NCI-H345 (cell line): ENCODE measurements at regions not wholly inside any gene's neighbourhood (a gene's known extent, or its start where the extent isn't known, plus 50 kb on each side); places are given as distances from the start of the nearest gene placed in this dataset.

Experiments used
- DNase-seq: peaks from one replicate; lab custom pipeline; 2025; lab: John Stamatoyannopoulos, UW

DNA sequence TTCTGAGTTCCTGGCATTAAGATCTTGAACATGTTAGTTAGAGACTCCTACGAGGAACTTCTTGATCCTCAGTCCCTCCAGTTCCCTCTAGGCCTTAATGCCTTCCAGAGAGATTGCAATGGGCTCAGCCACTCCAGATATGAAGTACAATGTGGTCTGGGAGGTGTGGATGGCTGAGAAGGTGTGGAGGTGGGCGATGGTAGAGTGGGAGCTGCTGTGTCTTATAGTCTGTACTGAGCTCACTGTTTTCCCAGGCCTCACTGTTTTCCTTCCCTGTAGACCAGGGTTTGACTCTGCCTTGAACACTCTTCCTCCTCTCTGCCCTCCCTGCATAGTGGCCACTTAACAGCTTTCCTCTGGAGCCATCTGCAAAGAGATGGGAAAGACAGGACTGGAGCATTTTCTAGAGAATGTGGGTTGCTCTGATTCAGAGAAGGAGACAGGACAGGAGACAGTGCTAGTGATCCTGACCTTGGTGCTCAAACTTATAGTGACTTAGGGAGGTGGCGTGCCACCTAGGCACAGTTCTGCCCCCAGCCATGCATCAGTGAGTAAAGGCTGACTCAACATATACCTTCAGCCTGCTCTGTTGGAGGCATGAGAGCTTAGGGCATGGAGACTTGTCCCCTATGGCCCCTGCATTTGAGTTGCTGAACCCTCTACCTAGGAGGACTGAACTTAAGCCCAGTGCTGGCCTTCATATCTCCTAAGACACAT, 129.7 kb downstream of the TDRD15 start:
- DNase-seq: no peak

DNA sequence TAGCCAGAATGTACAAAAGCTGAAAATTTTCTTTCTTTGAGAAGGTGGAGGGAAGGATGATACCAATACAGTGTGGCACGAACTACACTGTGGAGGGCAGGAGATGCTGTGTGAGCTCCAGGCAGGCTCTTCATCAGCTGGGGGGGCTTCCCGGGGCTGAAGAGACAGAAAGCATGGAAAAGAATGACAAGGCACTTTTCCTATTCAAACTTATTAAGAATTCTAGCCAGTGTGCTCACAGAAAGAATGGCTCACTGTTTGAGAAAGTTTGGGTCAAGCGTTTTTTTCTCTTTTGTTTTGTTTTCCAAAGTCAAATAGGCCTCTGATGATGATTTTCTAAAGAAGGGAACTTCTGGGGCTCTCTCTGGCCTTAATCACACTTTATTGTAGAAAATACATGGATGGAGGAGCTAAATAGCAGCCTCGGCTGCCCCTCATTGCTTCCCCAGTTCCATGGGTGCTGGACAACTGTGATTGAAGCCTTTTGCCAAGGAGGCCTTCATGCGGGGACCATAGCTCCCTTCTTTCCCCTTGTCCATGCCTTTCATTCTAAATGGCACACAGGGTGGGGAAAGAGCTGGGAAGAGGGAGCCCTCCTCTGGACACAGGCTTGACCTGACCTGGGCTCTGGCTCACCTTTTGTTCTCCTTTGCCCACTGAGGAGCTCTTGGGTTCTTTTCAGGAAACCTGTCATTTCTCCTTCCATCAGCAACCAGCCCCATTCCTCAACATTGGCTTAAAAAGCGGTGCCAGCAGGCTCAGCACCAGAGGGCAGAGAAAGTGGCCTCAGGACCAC, 130.6 kb downstream of the TDRD15 start:
- no peak for DNase-seq

DNA sequence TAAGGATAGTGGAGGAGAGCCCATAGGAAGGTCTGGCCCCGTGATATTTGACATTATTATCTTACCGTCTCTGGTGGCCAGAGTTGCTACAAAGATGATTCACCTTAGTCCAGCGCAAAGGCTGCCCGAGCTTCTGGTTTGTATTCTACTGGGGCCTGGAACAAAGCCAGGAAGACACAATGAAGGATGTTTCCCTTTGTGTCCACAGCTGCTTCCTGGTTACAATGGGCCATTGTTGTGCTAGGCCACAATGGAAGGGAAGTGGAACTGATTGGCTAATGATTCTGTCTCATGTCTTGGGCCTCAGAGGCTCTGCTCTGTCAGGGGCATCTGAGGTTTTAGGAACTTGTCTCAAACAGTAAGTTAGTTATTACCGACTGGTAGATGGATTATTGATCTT, 132.2 kb downstream of the TDRD15 start:
- DNase-seq: peak; percentile 82

DNA sequence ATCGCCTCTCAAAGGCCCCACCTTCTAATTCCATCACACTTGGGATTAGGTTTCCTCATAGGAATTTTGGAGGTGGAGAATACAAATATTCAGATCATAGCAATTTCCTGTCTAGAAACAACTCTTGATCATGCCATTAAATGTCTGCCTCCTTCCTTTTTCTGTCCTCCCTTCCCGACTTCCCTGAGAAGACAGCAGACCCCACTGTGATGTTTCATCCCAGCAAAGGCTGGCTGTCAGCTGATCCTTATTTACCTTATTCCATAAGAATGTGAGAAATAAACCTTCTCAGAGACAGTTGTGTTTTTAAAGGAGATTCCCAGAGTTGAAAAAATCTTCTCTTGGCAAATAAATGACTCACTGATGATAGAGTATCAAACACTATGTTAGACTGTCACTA, 133.9 kb downstream of the TDRD15 start:
- DNase-seq: no peak

DNA sequence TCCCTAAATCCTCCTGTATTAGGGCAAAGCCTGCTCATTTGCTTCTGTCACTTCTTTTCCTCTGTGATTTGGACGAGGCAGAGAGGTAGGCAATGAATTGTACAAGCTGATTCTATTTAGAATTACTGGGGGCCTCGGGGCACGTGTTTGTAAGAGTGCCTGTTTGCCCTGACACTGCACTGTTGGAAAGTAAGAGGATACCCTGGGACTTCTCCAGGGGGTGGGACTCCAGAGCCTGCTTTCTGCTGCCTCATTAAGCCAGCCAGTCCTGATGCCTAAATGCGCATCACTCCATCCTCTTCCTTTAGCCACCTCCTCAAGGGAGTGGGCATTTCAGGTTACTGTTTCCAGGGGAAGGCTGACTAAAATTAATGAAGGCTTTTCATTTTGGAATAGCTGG, 134.3 kb downstream of the TDRD15 start:
- no peak for DNase-seq

DNA sequence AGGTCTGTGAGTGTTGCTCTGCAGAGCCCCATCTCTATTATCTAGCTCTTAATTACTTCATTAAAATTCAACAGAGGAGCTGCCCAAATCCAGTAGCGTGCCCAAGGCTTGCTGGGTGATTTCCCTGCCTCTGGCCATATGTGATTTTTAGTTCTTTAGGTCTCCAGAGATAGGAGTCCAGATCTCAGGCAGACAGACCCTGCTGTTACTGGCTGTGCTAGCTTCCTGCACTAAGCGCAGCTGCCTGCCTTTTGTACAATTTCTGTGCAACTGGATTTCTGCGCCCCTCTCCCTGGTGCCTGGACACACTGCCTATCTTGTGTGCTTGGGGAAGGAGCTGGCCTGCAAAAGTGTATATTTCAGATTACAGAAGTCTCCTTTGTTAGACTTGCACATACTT, 136.5 kb downstream of the TDRD15 start:
- DNase-seq: no peak

DNA sequence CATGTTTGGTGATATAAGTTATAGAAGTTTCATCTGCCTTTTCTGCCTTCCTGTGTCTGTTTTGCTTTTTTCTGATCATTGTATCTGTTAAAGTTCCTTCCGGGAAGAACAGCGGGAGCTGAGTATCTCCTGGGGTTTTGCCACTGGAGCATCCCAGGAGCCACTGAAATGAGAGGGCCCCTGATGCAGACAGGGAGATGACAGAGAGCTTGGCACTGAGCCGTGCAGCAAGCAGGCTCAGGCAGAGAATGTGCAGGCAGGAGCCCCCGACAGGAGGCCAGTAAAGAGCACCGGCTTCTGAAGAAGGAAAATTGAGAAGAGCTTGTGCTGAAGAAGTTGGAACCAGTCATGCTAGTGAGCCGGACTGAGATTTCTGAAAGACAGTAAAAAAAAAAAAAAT, 137.8 kb downstream of the TDRD15 start:
- DNase-seq: peak; percentile 84

DNA sequence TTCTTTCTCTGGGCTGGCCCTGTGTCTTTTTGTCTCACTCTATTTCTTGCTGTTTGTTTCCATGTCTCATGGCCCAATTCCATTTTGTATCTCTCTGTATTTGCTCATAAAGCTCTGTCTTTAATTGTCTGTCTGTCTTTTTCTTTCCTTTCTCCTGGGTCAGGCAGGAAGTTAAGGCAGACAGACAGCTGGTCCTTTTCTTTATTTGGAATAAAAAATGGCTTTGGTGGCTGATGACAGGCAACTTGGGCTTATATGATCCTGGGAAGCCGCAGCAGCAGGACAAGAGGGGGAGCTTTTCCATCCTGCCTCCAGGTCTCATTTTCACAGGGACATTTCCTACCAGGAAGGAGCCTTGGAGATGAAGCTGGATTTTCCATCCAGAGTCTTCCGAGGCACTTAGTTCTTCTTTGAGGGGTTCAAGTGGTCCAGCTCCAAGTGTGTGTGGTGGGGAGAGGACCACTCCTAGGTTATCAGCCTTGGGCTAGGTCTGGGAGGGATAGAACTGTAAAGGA, 138.7 kb downstream of the TDRD15 start:
- no peak for DNase-seq

DNA sequence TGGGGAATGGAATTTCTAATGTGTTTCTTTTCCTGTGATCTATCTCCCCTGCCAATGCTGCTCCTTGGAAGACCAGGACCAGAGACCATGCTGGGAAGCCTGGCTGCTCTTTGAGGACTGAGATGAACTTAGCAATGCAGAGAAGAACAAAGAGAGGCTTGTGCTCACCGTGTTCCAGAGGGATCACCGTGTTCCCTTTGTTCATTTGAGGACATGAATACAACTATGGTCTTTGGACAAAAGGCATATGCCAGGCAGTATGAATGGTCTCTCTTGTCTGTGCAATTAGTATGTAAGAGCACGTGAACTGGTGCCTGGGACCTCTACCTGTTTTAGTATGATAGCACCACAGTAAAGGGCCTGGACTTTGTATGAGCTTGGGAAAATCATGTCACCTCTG, 139.9 kb downstream of the TDRD15 start:
- DNase-seq: no peak

DNA sequence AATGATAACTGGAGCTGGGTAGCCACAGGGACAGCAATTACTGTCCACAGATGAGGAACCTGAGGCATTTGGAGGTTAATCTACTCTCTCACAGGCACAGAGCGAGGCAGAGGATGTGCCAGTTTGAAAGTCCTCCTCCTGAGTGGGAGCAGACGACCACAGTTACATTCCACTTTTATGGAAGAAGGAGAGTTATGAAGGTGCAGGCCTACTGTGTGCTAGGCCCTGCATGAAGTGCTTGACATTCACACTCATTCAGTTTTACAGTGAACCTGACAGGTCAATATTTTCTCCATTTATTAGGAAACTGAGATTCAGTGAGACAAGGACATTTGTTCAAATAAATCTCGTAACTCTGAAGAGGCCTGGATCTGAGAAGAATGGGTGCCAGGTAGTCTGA, 142.0 kb downstream of the TDRD15 start:
- DNase-seq: no peak

DNA sequence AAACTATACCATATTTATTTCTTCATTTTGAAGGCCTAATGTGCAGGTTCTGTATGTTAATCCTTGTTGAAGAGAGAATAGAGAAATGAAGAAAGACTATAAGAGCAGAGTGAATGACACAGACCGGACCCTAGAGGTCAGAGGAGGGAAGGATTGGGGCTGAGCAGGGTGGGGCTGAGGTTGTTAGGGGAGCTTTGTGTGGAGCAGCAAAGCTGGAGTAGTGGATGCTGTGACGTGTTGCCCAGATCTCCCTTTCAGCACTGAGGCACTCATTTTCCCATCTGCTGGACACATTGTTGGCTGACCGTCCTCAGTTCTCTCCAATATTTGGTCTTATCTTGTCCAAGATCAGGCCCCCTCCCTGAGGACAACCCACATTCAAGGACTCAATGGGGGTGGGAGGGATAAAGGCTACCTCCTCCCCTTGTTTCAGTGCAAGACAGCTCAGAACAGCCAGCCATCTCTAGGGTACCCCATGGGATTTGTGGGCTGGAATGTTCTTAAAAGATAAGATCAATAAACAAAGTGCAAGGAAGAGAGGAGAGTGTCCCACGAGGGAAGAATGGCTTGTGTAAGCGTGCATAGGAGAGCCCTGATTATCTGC, 143.6 kb downstream of the TDRD15 start:
- DNase-seq: no peak

DNA sequence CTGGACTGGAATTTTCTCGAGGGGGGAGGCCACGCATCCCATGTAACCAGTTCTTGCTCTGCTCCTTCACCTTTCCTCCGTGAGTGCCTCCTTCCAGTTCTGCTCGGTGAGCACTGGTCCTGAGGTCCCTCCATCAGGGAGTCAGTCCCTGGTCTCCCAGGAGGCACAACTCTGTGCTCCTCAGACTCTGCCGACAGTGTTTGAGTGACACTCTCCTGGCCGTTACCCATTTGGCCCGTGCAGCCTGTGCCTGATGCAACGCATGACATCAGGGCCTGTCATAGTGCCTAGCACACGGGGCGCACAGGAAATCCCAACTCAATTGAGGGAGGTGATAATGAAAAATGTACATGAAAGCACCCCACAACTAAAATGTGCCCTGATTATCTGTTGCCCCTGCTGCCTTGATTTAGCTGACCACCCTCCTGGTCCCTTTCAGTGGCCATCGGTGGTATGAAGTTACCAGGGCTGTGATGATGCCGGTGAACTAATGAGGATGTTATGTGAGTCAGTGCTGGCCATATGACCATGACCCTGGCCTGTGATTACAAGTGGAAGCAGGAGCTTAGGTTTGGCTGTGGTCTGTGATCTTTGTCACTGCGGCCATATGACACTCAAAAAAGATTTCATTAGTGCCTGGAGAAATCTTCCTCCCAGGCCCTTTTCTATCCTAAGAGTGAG, 144.6 kb downstream of the TDRD15 start:
- no peak for DNase-seq

DNA sequence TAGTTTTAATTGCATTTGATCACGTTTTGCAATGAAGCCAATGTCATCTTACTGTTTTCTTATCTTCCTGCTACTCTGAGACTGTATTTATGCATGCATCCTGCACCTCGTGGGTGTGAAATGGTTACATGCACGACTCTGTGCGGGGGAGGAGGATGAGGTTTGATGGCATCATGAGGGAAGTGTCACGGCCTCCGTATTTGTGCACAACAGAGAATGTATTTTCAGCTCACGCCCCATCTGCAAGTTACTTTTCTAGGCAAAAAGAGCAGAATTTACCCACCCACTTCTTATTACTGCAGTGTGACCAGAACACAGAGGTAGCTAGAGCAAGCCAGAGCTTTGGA, 145.1 kb downstream of the TDRD15 start:
- DNase-seq: no peak

DNA sequence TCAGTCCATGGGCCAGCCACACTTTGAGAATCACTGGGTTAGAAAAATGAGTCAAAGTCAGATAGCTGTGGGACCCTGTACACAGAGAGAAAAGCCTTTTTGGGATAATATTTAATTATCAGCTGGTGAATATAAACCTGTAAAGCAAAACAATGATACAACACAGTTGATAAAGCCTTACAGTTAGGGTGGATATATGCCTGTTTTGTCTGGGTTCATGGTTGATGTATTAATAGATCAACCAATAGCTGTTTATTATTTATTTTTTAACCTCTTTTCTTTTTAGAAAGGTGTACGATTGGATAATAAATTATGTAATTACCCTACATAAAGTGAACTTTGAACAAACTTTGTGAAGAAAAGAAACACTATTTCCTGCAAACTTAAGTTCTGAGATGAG, 145.6 kb downstream of the TDRD15 start:
- DNase-seq: no peak

DNA sequence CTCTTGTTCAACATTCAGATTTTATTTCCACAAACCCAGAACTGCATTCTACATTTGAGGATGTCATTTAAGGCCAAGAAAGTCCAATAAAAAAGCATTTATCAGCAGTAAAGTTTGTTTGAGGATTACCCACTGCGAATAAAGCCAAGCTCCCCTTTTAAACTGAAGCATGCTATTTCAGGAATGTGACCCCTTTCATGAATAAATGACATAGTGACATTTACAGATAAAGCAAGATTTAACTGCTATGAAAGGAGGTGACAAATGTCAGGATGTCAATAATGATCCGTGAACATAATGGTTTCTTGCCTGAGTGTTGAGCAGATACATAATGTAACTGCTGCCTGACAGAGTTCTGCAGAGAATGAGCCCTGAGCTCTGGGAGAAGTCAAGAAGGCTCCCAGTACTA, 146.3 kb downstream of the TDRD15 start:
- no peak for DNase-seq

DNA sequence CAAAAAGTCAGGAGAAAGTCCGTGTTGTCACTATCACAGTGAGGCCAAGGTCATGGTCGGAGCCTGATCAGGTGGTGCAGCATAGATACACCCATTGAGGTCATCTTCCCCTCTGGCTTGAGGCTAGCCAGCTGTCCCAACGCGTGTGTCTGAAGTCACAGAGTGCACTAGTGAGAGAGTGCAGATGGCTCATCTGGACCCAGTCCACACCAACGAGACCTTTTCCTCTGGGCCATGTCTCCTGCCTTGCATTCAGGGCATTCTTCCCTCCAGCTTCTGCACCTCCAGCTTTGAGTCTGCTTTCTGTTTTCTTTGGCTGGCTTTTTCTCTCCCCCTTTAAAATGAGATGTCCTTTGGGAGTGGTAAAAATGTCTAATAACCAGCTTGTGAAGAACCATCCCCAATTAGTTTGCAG, 146.9 kb downstream of the TDRD15 start:
- no peak for DNase-seq

DNA sequence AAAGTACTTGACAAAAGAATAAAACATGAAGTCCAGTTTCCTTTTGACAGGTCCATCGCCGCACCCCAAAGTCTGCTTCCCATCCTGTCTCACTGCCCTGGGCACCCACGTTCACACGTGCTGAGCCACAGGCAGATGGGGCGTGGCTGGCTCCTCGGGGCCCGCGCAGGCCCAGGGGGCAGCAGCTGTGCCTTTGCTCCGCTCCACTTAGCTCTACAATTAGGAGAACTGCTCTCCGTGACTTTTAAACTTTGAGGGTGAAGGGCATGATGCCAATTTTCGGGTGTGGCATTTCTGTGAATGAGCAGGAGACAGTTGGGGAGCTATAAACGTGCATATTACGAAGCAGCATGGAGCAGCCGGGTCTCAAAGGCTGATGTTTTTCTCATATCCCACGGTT, 152.4 kb downstream of the TDRD15 start:
- DNase-seq: peak; percentile 88

DNA sequence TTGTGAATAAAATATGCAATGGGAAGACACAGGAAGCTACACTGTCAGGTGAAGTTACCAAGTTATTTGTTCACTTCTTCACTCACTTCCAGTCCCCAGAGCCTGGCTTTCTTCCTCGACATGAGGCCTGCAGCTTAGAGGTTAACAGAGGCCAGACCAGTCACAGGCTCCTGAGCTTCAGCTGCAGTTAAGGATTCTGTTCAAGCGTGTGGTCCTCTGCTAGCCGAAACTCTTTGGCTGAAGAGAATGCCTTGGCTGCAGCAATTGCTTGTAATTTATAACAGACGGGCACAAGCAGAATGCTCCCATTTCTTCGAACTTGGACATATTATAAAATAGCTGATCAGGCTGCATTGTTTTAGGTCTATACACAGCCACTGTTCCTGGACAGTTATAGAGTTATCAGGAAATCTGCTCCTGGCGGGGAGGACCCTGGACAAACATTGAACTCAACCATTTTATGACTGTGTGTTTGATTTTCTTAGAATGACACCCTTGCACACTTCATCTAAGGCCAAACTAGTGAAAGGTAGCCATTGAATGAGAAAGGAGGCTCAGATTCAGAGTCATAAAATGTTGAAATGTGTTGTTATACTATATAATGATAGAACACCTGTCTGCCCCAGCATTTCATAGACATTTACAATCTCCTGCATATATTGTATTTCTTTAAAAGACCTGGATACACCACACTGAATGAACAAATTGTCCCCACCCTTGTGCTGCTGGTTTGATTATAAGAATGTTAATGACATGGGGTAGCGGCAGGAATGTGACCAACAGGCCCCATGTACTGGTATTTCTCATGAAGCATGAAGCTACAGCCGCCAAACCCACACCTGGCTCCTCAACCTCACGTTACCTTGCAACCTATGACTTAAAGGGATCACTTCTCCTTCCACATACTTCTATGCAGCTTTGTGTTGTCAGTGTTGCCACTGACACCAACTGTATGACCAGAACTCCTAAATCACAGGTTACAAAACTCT, 153.6 kb downstream of the TDRD15 start:
- no peak for DNase-seq

DNA sequence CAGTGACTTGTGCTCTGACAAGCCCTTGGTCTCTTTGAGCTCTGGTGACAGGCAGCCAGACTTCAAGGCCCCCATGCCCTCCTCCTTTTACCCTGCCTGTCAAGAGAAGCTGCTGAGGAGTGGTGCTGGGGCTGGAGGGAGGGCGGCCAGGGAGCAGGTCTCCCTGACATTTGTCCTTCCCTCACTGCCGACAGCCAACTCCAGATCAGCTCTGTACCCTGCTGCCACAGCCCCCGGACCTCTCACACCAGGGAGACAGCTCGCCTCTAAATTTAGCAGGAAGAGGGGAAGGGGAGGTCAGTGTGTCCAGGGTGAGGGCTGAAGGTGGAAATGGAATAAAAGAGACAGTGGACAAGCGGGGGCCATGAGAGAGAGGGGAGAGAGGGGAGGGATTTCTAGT, 155.8 kb downstream of the TDRD15 start:
- no peak for DNase-seq

DNA sequence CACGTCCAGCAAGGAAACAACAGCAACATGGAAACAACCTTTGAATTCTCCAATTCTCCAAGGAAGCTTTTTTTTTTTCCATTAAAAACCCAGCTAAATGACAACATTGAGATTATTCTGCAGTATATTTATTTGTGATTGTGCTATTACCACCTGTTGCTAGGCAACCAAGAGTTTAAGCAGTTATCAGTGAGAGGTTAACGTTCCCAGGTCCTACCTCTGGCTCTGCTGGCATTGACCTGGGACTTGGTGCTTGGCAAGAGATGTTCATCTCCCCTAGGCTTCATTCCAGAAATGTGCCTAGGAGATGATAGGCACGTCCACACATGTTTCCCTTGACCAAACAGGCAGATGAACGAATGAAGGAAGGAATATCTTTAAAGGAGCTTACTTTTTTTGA, 157.0 kb downstream of the TDRD15 start:
- DNase-seq: no peak

DNA sequence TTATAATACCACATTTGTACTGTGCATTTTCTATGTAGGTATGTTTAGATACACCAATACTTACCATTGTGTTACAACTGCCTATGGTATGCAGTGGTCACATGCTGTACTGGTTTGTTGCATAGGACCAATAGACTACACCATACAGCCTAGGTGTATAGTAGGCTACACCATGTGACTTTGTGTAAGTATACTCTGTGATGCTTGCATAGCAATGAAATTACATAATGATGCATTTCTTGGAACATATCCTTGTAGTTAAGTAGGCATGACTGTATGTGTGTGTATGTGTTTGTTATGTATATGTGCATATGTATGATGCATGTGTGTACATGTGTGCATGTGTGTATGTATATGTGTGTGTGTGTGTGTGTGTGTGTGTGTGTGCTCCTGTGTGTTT, 157.6 kb downstream of the TDRD15 start:
- DNase-seq: no peak
